H9 (cell line): ENCODE measurements at regions not wholly inside any gene's neighbourhood (a gene's known extent, or its start where the extent isn't known, plus 50 kb on each side); places are given as distances from the start of the nearest gene placed in this dataset.

ENCODE experiments used
- DNase-seq: peaks from one replicate; pipeline ENCODE4 v3.0.0-alpha.2; 2017
- H2AFZ ChIP-seq: one replicate; pipeline ENCODE4 v1.6.1; 2013; ENCODE audit warnings: mild to moderate bottlenecking, low read length, control low read depth, moderate library complexity
- H2AK5ac ChIP-seq: 2 replicates; pipeline ENCODE4 v1.6.1; 2013; ENCODE audit warnings: low read length, control low read depth, mixed read lengths; ENCODE audit not compliant: insufficient read length
- H2BK120ac ChIP-seq: one replicate; pipeline ENCODE4 v1.6.1; 2013; ENCODE audit warnings: low read depth, mild to moderate bottlenecking, low read length, control low read depth, inconsistent platforms; ENCODE audit not compliant: poor library complexity, severe bottlenecking
- H2BK12ac ChIP-seq: 2 replicates; pipeline ENCODE4 v1.6.1; 2013; ENCODE audit warnings: low read length, control low read depth, mixed read lengths, low read depth; ENCODE audit not compliant: insufficient read length
- H2BK15ac ChIP-seq: 2 replicates; pipeline ENCODE4 v1.6.1; 2013; ENCODE audit warnings: low read depth, low read length, control low read depth
- H2BK20ac ChIP-seq: one replicate; pipeline ENCODE4 v1.6.1; 2013; ENCODE audit warnings: low read depth, mild to moderate bottlenecking, low read length, control low read depth, inconsistent platforms; ENCODE audit not compliant: poor library complexity, severe bottlenecking
- H2BK5ac ChIP-seq: 2 replicates; pipeline ENCODE4 v1.6.1; 2013; ENCODE audit warnings: low read length, control low read depth, mixed read lengths; ENCODE audit not compliant: insufficient read length
- H3K14ac ChIP-seq: 2 replicates; pipeline ENCODE4 v1.6.1; 2013; ENCODE audit warnings: low read length, control low read depth; ENCODE audit not compliant: insufficient read depth
- H3K18ac ChIP-seq: 2 replicates; pipeline ENCODE4 v1.6.1; 2013; ENCODE audit warnings: low read depth, mild to moderate bottlenecking, mixed read lengths, low read length, control low read depth; ENCODE audit not compliant: insufficient read length
- H3K23ac ChIP-seq: 2 replicates; pipeline ENCODE4 v1.6.1; 2013; ENCODE audit warnings: low read length, control low read depth, mixed read lengths, low read depth; ENCODE audit not compliant: insufficient read length
- H3K23me2 ChIP-seq: 2 replicates; pipeline ENCODE4 v1.6.1; 2013; ENCODE audit warnings: low read depth, mild to moderate bottlenecking, mixed read lengths, low read length, control low read depth; ENCODE audit not compliant: insufficient read length, poor library complexity, severe bottlenecking
- H3K27ac ChIP-seq: 2 replicates; pipeline ENCODE4 v1.5.1; 2013; ENCODE audit warnings: low read length, control low read depth, mixed read lengths, low read depth; ENCODE audit not compliant: insufficient read length
- H3K27me3 ChIP-seq: 2 replicates; pipeline ENCODE4 v1.6.1; 2013; ENCODE audit warnings: low read length, control low read depth, inconsistent platforms; ENCODE audit not compliant: insufficient read depth
- H3K4ac ChIP-seq: 2 replicates; pipeline ENCODE4 v1.6.1; 2013; ENCODE audit warnings: low read depth, mild to moderate bottlenecking, control low read depth, inconsistent platforms, low read length, moderate library complexity
- H3K4me1 ChIP-seq: 2 replicates; pipeline ENCODE4 v1.6.1; 2013; ENCODE audit warnings: low read length, control low read depth, inconsistent platforms; ENCODE audit not compliant: insufficient read depth
- H3K4me2 ChIP-seq: 2 replicates; pipeline ENCODE4 v1.6.1; 2013; ENCODE audit warnings: low read length, control low read depth, mixed read lengths; ENCODE audit not compliant: insufficient read length, insufficient read depth
- H3K56ac ChIP-seq: 2 replicates; pipeline ENCODE4 v1.6.1; 2013; ENCODE audit warnings: low read depth, mild to moderate bottlenecking, mixed read lengths, low read length, control low read depth; ENCODE audit not compliant: insufficient read length
- H3K79me1 ChIP-seq: 2 replicates; pipeline ENCODE4 v1.6.1; 2013; ENCODE audit warnings: low read depth, mild to moderate bottlenecking, moderate library complexity, low read length, control low read depth, inconsistent platforms; ENCODE audit not compliant: insufficient read depth, poor library complexity, severe bottlenecking
- H3K79me2 ChIP-seq: 2 replicates; pipeline ENCODE4 v1.6.1; 2013; ENCODE audit warnings: low read length, control low read depth, inconsistent platforms; ENCODE audit not compliant: insufficient read depth
- H3K9ac ChIP-seq: 2 replicates; pipeline ENCODE4 v1.6.1; 2013; ENCODE audit warnings: low read length, control low read depth, mixed read lengths; ENCODE audit not compliant: insufficient read length; ENCODE audit errors: extremely low read depth
- H3K9me3 ChIP-seq: one replicate; pipeline ENCODE4 v1.6.1; 2013; ENCODE audit warnings: low read depth, low read length, inconsistent platforms; ENCODE audit not compliant: control insufficient read depth
- H3T11ph ChIP-seq: one replicate; pipeline ENCODE4 v1.6.1; 2013; ENCODE audit warnings: mild to moderate bottlenecking, low read length, control low read depth, inconsistent platforms
- H4K20me1 ChIP-seq: one replicate; pipeline ENCODE4 v1.6.1; 2013; ENCODE audit not compliant: control insufficient read depth, insufficient read length, insufficient read depth
- H4K5ac ChIP-seq: 2 replicates; pipeline ENCODE4 v1.6.1; 2013; ENCODE audit warnings: low read depth, mild to moderate bottlenecking, mixed read lengths, low read length, control low read depth; ENCODE audit not compliant: insufficient read length
- H4K8ac ChIP-seq: replicated peaks from 2 replicates; pipeline ENCODE4 v1.6.1; 2013; ENCODE audit warnings: low read length, control low read depth, mixed read lengths, low read depth; ENCODE audit not compliant: insufficient read length
- H4K91ac ChIP-seq: 2 replicates; pipeline ENCODE4 v1.6.1; 2013; ENCODE audit warnings: low read depth, mild to moderate bottlenecking, moderate library complexity, mixed read lengths, low read length, control low read depth; ENCODE audit not compliant: insufficient read length
- H3K27ac Mint-ChIP-seq, 3 experiments: 2 replicates in 2 of 3; 3 replicates in 1 of 3; pipeline ENCODE4 v1.8.0; 2020 to 2021; ENCODE audit warnings: mixed read lengths in 3 of 3, mild to moderate bottlenecking in 1 of 3, moderate library complexity in 1 of 3
- H3K27me3 Mint-ChIP-seq: 2 replicates; pipeline ENCODE4 v1.8.0; 2021; ENCODE audit warnings: low read depth, mild to moderate bottlenecking, moderate library complexity, mixed read lengths
- H3K36me3 Mint-ChIP-seq, 3 experiments: 2 replicates in 2 of 3; 3 replicates in 1 of 3; pipeline ENCODE4 v1.8.0; 2020 to 2021; ENCODE audit warnings: low read depth in 3 of 3, mixed read lengths in 3 of 3; ENCODE audit not compliant: insufficient read depth in 1 of 3
- H3K4me1 Mint-ChIP-seq, 2 experiments: 2 replicates each; pipeline ENCODE4 v1.8.0; 2020; ENCODE audit warnings: mixed read lengths in 2 of 2
- H3K4me3 Mint-ChIP-seq, 2 experiments: 2 replicates in 1 of 2; 3 replicates in 1 of 2; pipeline ENCODE4 v1.8.0; 2020 to 2021; ENCODE audit warnings: mild to moderate bottlenecking in 2 of 2, mixed read lengths in 2 of 2, moderate library complexity in 1 of 2
- H3K9me3 Mint-ChIP-seq, 2 experiments: 2 replicates in 1 of 2; 3 replicates in 1 of 2; pipeline ENCODE4 v1.8.0; 2020; ENCODE audit warnings: mild to moderate bottlenecking in 2 of 2, mixed read lengths in 2 of 2, moderate library complexity in 1 of 2
- CTCF ChIP-seq: fragments of 200-600 bp; sonication (generic); conservative IDR thresholded peaks from 3 replicates; pipeline ENCODE4 v1.8.0; 2021; ENCODE audit warnings: antibody characterized with exemption, mild to moderate bottlenecking
- WGBS: extraction: QIAGEN DNeasy Blood & Tissue Kit; methylation state at CpG from one replicate; pipeline ENCODE4 v1.1.7; 2013; ENCODE audit warnings: missing lambda C conversion rate, low lambda C conversion rate, mixed read lengths; ENCODE audit not compliant: insufficient read length; ENCODE audit errors: extremely low coverage; 5-methylcytosine and 5-hydroxymethylcytosine counted together

- Histone ChIP-seq H2BK15ac (no peak overlapping the region), H4K20me1 (no peaks in the 10 kb centered on the region), H3K56ac (no peak overlapping the region), H3K23me2 (no peaks in the 10 kb centered on the region), H3K79me2 (no peaks in the 10 kb centered on the region), H3K4me2 (no peak overlapping the region), H2AK5ac (no peak overlapping the region), H3K27me3 (no peaks in the 10 kb centered on the region), H2BK120ac (no peak overlapping the region), H3K79me1 (no peaks in the 10 kb centered on the region), H3K9ac (no peak overlapping the region), H3K4ac (no peak overlapping the region), H4K91ac (no peak overlapping the region), H3K23ac (no peak overlapping the region), H2BK5ac (no peak overlapping the region), H4K8ac (no peak overlapping the region), H2AFZ (no peak overlapping the region), H3K27ac (no peak overlapping the region), H3K18ac (no peak overlapping the region), H2BK20ac (no peak overlapping the region), H2BK12ac (no peak overlapping the region), H4K5ac (no peak overlapping the region), H3K9me3 (no peaks in the 10 kb centered on the region), H3K14ac (no peak overlapping the region), H3T11ph (no peak overlapping the region), H3K4me1 (0 out of 2 replicates have a peak, but pooled peaks cover 2% of the 10 kb centered on the region)
- peaks cover 19 to 23% of the 10 kb centered on the region in 2 experiments for H3K4me1 Mint-ChIP-seq
- H3K27me3 Mint-ChIP-seq, result no peaks in the 10 kb centered on the region
- no peak for TF ChIP-seq CTCF
- H3K9me3 Mint-ChIP-seq, result no peaks in the 10 kb centered on the region
- H3K36me3 Mint-ChIP-seq, result no peaks in the 10 kb centered on the region
- DNase-seq, result no peak
- H3K27ac Mint-ChIP-seq, result no peak overlapping the region
- no peak overlapping the region for H3K4me3 Mint-ChIP-seq
- WGBS, result no CpG with 5 or more reads among the region's 7 CpGs
Observed at GRCh38 chr4:15234116-15234855, 193.5 kb upstream of the C1QTNF7 start.
